GM12892 (cell line): ENCODE measurements at regions not wholly inside any gene's neighbourhood (a gene's known extent, or its start where the extent isn't known, plus 50 kb on each side); places are given as distances from the start of the nearest gene placed in this dataset.

ENCODE experiments used
- POLR2AphosphoS5 ChIP-seq: IDR thresholded peaks from 2 replicates; pipeline ENCODE4 v1.6.1; 2011; ENCODE audit warnings: low read depth, low read length, control low read depth
- TAF1 ChIP-seq: IDR thresholded peaks from 2 replicates; pipeline ENCODE4 v1.6.1; 2011; ENCODE audit warnings: low read depth, mild to moderate bottlenecking, control low read depth, low read length, borderline replicate concordance

- TF ChIP-seq POLR2AphosphoS5 (no peak), TAF1 (no peak)
Observed at GRCh38 chr7:24197852-24198251, 86.1 kb upstream of the NPY start.
